H1 (cell line): ENCODE measurements at regions not wholly inside any gene's neighbourhood (a gene's known extent, or its start where the extent isn't known, plus 50 kb on each side); places are given as distances from the start of the nearest gene placed in this dataset.

ENCODE experiments used
- JUN ChIP-seq: IDR thresholded peaks from 2 replicates; pipeline ENCODE4 v1.6.1; 2011; ENCODE audit warnings: low read depth, mild to moderate bottlenecking, improper control_type of control experiment, low read length
- POLR2AphosphoS5 ChIP-seq: IDR thresholded peaks from 2 replicates; pipeline ENCODE4 v1.6.1; 2011; ENCODE audit warnings: low read depth, low read length
- RFX5 ChIP-seq: IDR thresholded peaks from 2 replicates; pipeline ENCODE4 v1.6.1; 2011; ENCODE audit warnings: low read depth, low read length, improper control_type of control experiment, borderline replicate concordance
- SP4 ChIP-seq: IDR thresholded peaks from 2 replicates; pipeline ENCODE4 v1.6.1; 2012; ENCODE audit warnings: low read length, inconsistent platforms
- SUZ12 ChIP-seq: fragments of 200-600 bp; sonication (generic); IDR thresholded peaks from 2 replicates; pipeline ENCODE4 v1.6.1; 2012; ENCODE audit warnings: mild to moderate bottlenecking, inconsistent platforms, low read length, moderate library complexity, mixed read lengths
- TEAD4 ChIP-seq: IDR thresholded peaks from 2 replicates; pipeline ENCODE4 v1.6.1; 2012; ENCODE audit warnings: low read depth, low read length, inconsistent platforms, mixed read lengths
- YY1 ChIP-seq: IDR thresholded peaks from 2 replicates; pipeline ENCODE4 v1.6.1; 2011; ENCODE audit warnings: low read depth, mild to moderate bottlenecking, low read length

DNA sequence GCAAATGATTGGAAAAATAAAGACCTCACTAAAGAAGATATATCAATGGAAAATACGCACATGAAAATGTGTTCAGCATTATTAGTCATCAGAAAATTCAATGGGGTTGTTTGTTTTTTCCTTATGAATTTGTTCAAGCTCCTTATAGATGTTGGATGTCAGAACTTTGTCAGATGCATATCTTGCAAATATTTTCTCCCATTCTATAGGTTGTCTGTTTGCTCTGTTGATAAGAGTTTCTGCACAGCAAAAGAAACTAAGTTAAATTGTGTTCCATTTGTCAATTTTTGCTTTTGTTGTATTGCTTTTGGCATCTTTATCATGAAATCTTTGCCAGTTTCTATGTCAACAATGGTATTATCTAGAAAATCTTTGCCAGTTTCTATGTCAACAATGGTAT lies 633.9 kb upstream of the CHORDC1 start (continued):
- TF ChIP-seq YY1: no peak
- no peak for TF ChIP-seq SUZ12
- TF ChIP-seq POLR2AphosphoS5: no peak
- no peak for TF ChIP-seq SP4
- no peak for TF ChIP-seq JUN
- TF ChIP-seq TEAD4: no peak
- no peak for TF ChIP-seq RFX5
